Hepatocyte (in vitro differentiated cells): ENCODE measurements at regions not wholly inside any gene's neighbourhood (a gene's known extent, or its start where the extent isn't known, plus 50 kb on each side); places are given as distances from the start of the nearest gene placed in this dataset. TPM values are rescaled to one million over a fixed set of nuclear protein-coding genes. Genes with fewer than 3 reads are reported as not detected.
"Not testable (repeated sequence)": the region's sequence is repeated elsewhere in the genome, so short reads cannot be mapped to it uniquely, and the experiment has no call there.

ENCODE experiments used
- DNase-seq: peaks from one replicate; pipeline ENCODE4 v3.0.0-alpha.2; 2016; ENCODE audit warnings: low spot score
- H2AFZ ChIP-seq: fragments of 200-600 bp; sonication (generic); 2 replicates; pipeline ENCODE4 v1.6.0; 2016; ENCODE audit warnings: antibody characterized with exemption, mild to moderate bottlenecking
- H3K27ac ChIP-seq: fragments of 200-600 bp; sonication (generic); 2 replicates; pipeline ENCODE4 v1.5.1; 2016; ENCODE audit warnings: mild to moderate bottlenecking
- H3K27me3 ChIP-seq: fragments of 200-600 bp; sonication (generic); 2 replicates; pipeline ENCODE4 v1.6.1; 2016
- H3K36me3 ChIP-seq: fragments of 200-600 bp; sonication (generic); replicated peaks from 2 replicates; pipeline ENCODE4 v1.5.1; 2016; ENCODE audit warnings: low read depth; ENCODE audit not compliant: insufficient read depth
- H3K4me1 ChIP-seq: fragments of 200-600 bp; sonication (generic); 2 replicates; pipeline ENCODE4 v1.5.1; 2016; ENCODE audit warnings: mild to moderate bottlenecking, moderate library complexity; ENCODE audit not compliant: insufficient read depth
- H3K4me2 ChIP-seq: fragments of 200-600 bp; sonication (generic); 2 replicates; pipeline ENCODE4 v1.6.0; 2016
- H3K4me3 ChIP-seq: fragments of 200-600 bp; sonication (generic); 2 replicates; pipeline ENCODE4 v1.5.1; 2016; ENCODE audit warnings: mild to moderate bottlenecking
- H3K79me2 ChIP-seq: fragments of 200-600 bp; sonication (generic); 2 replicates; pipeline ENCODE4 v1.6.0; 2017; ENCODE audit warnings: mild to moderate bottlenecking
- H3K9me2 ChIP-seq: fragments of 200-600 bp; sonication (generic); replicated peaks from 2 replicates; pipeline ENCODE4 v1.6.0; 2017; ENCODE audit warnings: mild to moderate bottlenecking; ENCODE audit not compliant: insufficient read depth
- H3K9me3 ChIP-seq: fragments of 200-600 bp; sonication (generic); 2 replicates; pipeline ENCODE4 v1.5.1; 2016; ENCODE audit warnings: low read depth, mild to moderate bottlenecking
- H4K20me1 ChIP-seq: fragments of 200-600 bp; sonication (generic); 2 replicates; pipeline ENCODE4 v1.6.0; 2016; ENCODE audit warnings: mild to moderate bottlenecking; ENCODE audit not compliant: insufficient read depth, poor library complexity, severe bottlenecking
- WGBS: methylation state at CpG from one replicate; pipeline ENCODE4 v1.1.6; 2016; ENCODE audit warnings: low lambda C conversion rate; ENCODE audit errors: missing lambda C conversion rate; 5-methylcytosine and 5-hydroxymethylcytosine counted together
- small RNA-seq: library from RNA; depleted of rRNA; stranded (forward); fragments of <200 nt; gene quantifications from one replicate; pipeline ENCODE3, GENCODE V24; 2014

- not testable (repeated sequence) for H2AFZ ChIP-seq, H3K4me3 ChIP-seq, H3K27me3 ChIP-seq, H3K27ac ChIP-seq, H3K9me3 ChIP-seq, H3K36me3 ChIP-seq, H3K4me1 ChIP-seq, H3K9me2 ChIP-seq, H4K20me1 ChIP-seq, H3K79me2 ChIP-seq, H3K4me2 ChIP-seq
- WGBS, result 100% methylated on average over 2 of the region's 2 CpGs
- DNase-seq, result peak; percentile 0
These were observed 430.1 kb upstream of the ZNG1F start for GRCh38 chr9:41619254-41619653.

- not testable (repeated sequence) for H3K36me3 ChIP-seq, H3K9me3 ChIP-seq, H2AFZ ChIP-seq, H3K79me2 ChIP-seq, H4K20me1 ChIP-seq, H3K27ac ChIP-seq, H3K27me3 ChIP-seq, H3K9me2 ChIP-seq, H3K4me1 ChIP-seq, DNase-seq, H3K4me2 ChIP-seq, H3K4me3 ChIP-seq
- WGBS, result 89% methylated on average over 3 of the region's 4 CpGs
These were observed 417.9 kb upstream of the ZNG1F start for GRCh38 chr9:41606961-41607547.

- H3K9me3 ChIP-seq, H2AFZ ChIP-seq, H3K27ac ChIP-seq, H3K36me3 ChIP-seq, H3K4me3 ChIP-seq, H3K79me2 ChIP-seq, DNase-seq, H3K4me2 ChIP-seq, H3K9me2 ChIP-seq, H4K20me1 ChIP-seq, H3K27me3 ChIP-seq, H3K4me1 ChIP-seq: not testable (repeated sequence)
- WGBS, result 24% methylated on average over 1 of the region's 1 CpG
These were observed 376.5 kb upstream of the ZNG1F start for GRCh38 chr9:41565572-41565971.

Small RNA genes lying in the stretch of these regions (small RNA-seq; reads per million reads assigned to genes)
- gene AL591926.1 (not detected), gene AL591926.4 (not detected), gene AL591926.5 (not detected), gene AL591926.6 (not detected), gene AL591926.8 (not detected), gene AL591926.9 (not detected), gene RF00019 (not detected), gene RF00156 (not detected), gene RN7SL565P (not detected)
